ENCODE measurements at regions not wholly inside any gene's neighbourhood (a gene's known extent, or its start where the extent isn't known, plus 50 kb on each side); places are given as distances from the start of the nearest gene placed in this dataset.
A peak's percentile ranks its signal among the peaks of the same experiment; 100 is the strongest.

- TF ChIP-seq CHD7 (IDR thresholded peaks at IDR 0.05; ENCODE audit: insufficient replicate concordance, low read length) (peak; percentile 83), BCL11A (IDR thresholded peaks at IDR 0.05; ENCODE audit: low read depth in 2 of 2, low read length in 2 of 2) (peak in 1 of 2 experiments; percentile 75), RBBP5 (IDR thresholded peaks at IDR 0.05; ENCODE audit: borderline replicate concordance, low read depth, low read length) (peak; percentile 69; the same call in 1 of the 2 replicates), TCF12 (IDR thresholded peaks at IDR 0.05; ENCODE audit: low read depth, low read length) (peak; percentile 22; the same call in 1 of the 2 replicates), SUZ12 (IDR thresholded peaks at IDR 0.05; ENCODE audit: low read length) (no peak)
Measured at GRCh38 chr6:98627129-98627775, 207.1 kb upstream of the POU3F2 start (continued).
